Bone marrow (tissue), 2 donors: ENCODE measurements at regions not wholly inside any gene's neighbourhood (a gene's known extent, or its start where the extent isn't known, plus 50 kb on each side); places are given as distances from the start of the nearest gene placed in this dataset.

ENCODE experiments used
- DNase-seq, 2 donors: peaks; one replicate each; lab custom pipeline; 2025; lab: John Stamatoyannopoulos, UW

DNA sequence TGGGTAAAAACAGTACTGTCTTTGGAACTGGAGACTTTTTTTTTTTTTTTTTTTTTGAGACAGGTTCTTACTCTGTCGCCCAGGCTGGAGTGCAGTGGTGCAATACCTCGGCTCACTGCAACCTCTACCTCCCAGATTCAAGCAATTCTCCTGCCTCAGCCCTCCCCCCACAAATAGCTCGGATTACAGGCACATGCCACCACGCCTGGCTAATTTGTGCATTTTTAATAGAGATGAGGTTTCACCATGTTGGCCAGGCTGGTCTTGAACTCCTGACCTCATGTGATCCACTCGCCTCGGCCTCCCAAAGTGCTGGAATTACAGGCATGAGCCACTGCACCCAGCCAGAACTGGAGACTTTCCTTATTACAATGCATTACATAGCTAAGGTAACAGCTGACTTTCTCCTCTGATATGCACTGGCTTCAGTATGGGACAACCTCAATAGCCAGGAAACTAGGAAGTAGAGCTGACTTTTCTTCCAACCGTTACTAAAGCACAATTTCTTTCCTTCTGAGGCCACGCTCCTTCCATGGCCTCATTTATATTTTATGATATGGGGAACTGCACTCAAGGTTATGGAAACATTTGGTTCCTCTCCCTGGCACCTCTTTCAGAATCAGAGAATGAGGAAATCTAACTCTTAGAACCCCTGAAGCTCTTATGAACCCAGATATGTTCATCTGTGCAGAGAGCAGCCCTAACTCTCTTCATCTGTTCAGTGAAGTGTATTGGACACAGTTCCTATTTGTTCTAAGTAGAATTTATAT, 53.5 kb upstream of the FAM9B start:
- no peak for DNase-seq

DNA sequence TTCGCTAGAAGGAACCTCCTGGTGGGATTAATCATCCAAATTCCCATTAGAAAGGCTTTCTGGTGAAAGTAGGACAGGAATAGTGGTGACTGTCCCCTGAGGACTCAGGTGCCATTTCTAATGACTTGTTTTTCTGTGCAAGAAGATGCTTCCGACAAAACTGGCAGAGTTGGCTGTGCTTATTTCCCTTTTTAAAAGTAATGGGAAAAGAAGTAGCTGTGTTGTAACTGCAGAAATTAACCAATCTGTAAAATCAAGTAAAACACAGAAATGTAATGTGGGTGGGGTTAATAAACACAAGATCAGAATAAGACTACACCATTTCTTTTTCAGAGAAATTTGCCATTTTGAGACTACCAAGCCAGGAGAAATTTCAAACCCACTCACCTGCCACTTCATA, 55.0 kb upstream of the FAM9B start:
- no peak for DNase-seq

DNA sequence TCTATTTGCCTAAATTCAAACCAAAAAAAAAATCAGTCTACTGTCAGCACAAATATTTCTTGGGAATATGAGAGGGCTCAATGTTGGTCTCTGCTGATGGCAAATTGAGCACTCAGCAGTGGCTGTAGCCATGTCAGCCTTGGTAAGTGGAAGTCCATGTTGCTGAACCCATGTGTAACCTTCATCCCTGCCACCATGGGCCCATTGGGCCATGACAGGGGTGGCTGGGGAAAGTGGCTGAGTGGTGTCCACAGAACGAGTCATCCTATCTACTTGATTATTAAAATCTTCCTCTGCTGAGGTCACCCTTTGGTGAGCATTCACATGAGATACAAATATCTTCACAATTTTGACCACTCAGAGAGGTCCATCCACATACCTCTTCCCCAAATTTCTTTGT, 56.8 kb upstream of the FAM9B start:
- DNase-seq: no peak

DNA sequence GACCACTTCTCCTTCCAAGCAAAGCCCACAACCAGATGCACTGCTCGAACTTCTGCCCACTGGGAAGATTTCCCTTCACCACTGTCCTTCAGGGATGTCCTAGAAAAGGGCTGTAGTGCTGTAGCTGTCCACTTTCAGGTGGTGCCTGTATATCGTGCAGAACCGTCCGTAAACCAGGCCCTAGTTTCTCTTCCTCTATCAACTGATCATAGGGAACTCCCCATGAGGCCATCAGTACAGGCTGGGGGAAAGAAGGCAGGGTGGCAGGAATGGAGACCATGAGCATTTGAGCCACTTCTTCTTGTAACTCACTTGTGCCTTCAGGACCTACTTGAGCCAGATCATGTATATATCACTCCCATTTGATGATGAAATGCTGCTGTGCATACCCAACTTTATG, 57.3 kb upstream of the FAM9B start:
- no peak for DNase-seq

DNA sequence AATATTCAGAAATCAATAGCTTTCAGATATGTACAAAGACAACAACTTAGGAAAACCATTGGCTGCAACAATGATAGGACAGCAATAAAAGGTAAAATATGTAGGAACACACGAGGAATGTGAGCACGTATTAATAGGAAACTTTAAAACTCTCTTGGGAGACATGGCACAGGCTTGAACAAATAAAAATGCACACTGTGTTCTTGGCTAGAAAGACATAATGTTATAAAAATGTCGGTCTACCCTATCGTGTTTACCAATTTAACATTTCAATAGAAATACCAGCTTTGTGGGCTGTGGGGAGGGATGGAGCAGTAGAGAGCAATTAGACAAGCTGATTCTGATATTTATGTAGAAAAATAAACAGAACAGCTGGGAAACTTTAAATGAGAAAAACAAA, 69.0 kb upstream of the FAM9B start:
- no peak for DNase-seq

DNA sequence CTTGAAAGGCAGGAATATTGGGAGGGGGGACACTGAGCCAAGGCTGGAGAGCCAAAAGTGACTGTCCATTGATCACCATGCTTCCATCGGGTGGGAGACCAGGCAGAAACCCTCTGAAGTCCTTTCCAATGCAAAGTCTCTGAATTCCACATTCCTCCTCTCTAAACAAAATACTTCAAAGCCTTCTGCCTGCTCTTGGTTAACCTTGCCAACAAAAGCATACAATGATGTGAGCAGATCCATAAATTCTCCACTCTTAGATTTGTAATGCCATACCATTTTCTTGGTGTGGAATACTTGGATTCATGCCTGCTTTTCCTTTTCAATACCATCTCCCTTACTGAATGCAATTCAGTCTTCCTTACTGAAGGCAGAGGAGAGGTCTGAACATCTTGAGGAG, 74.1 kb upstream of the FAM9B start:
- no peak for DNase-seq

DNA sequence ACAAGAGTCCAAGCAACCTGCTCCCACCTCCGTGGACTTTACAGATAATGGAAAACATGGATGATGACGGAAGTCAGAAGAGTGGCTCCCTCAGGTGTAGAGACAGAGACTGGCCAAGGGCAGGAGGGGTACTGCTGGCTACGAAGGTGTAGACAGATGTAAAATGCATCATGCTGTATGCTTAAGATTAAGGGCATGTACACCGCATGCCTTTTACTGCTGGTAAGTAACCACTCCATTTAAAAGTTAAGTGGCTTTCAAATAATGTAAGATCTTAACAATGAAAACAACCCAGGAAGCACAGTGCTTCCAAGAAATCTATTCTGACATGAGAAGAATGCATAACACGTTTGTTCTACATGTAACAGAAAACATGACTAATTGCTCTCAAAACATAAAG, 76.9 kb upstream of the FAM9B start:
- DNase-seq: no peak

DNA sequence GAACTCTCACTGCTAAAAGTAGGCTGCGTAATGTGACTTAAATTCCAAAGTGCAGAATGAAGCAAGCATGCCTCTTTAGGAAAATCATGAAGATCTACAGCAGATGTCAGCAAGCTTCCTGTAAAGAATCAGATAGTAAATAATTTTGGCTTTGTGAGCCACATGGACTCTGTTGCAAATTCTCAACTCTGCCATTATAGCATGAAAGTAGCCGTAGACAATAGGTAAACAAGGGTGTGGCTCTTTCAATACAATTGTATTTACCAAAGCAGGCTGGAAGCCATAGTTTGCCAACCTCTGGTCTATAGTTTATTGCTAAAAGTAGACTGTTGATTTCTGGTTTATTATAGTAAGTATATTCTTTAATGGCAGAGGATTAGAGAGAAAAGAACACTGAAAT, 80.3 kb upstream of the FAM9B start:
- DNase-seq: no peak

DNA sequence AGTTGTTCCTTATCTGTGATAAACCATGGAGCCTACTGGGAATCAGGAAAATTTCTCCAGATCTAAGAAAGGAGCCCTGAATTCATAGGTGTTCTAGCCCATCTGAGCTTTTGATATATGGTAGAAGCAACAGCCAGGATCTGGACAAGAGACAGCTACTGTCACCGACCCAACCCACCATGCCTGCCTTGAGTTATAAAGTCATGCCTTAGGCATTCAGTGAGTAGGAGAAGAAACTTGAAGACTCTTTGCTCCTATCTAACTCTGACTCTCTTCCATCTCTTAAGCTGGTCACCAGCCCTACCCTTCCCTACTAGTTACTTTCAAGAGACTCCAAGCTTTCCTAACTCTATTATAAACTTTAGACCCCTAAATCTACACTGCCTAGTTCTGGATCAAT, 83.9 kb upstream of the FAM9B start:
- DNase-seq: no peak

DNA sequence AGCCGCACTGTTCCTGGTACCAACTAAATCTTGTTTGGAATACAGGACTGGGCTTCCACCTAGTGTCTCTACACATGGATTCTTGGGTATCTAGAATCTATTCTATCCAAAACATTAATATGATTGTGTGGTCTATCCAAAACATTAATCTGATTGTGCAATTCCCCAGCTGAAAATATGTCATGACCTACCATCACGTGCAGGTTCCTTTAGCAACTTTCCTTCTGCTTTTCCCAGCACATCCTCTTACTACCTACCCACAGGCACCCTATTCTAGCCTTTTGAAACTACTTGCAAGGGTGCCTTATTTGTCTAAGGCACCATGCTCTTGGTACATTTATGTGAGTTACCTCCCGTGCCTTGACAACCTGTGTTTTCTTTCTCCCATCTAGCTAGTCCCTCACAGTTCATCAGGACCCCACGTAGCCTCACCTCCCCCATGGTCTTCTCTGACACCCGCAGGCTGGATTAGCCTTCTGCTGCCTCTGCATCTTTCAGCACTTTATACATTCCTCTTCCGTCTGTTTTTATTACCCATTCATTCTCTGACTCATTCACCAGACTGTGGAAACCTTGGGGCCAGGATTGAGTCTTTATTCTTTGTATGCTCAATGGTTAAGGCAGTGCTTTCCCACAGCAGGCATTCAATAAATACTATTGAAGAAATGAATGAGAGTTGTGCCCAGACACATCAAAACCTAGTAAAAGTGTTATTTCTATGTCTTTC, 88.8 kb upstream of the FAM9B start:
- no peak for DNase-seq

DNA sequence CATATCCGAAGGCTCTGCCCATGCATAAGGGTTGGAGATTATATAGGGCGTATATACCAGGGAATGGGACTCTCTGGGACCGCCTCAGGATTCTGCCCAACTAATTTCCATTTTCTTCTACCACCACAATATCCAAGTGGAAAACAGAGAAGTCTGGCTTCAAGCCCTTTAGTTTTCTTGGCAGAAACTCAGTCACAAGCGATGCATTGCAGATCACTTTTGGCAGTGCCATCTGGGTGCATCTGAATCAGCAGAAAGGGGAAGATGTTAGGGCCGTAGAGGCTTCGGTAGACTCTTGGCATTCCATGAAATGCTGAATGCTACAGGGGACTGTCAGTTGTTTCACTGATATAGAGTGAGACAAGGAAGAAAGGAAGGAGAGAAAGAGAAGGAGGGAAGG, 94.1 kb upstream of the FAM9B start:
- DNase-seq: no peak

DNA sequence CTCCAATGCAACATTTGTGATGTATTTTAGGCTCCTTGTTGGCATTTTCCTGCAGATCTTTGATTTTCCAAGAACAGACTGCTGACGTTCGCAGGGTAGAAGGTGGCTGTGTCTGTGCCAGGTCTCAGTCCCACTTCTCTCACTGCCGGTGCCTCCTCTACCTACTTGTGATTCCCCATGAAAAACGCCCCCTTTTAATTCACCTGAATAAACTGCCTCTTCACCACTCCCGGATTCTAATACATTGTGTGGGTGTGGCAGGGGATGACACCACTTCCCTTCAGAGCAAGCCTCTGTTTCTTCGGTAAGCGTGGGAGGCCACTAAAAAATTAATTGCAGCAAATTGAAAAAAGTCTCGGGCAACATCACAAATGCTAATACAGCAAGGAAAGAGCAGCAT, 96.1 kb upstream of the FAM9B start:
- no peak for DNase-seq

DNA sequence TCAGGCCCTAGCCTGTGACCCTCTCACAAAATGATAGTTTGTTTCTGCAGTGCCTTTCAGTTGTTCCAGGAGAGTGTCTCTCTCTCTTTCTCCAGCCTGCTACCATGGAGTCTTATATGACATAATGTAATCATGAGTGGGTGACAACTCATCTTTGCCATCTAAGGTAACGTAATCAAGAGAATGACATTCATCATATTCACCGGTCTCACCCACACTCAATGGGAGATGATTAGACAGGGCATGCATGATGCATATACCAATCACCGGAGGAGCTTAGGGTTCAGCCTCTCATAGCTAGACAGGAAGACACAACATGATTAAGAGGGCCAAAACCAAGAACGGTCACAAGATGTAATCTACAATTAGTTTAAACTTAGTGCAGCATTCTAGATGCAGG, 97.1 kb upstream of the FAM9B start:
- no peak for DNase-seq

DNA sequence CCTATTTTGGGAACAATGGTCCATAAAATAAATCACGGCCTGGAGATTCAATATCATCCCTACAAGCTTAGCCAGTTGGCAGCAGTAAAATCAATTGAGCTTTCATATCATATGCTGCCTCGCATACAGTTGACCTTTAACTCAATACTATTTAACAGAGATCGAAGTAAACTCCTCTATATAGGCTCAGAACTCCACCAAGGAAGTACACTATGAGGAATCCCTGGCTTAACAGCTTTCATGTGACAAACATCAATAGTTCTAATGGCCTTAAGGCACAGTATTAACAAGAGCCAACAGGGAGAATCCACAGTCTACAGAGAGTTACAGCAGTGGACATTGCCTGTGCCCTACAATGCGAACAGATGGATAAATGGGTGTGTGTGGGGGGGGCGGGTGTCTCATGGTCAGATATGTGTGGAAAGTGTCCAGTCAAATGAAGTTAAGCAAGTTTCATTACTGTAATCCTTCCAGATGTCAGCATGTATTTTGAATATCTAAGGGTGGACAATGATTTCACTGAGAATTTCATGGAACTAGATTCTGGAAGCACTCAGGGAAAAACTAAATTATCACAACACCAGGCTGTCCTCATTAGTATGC, 98.2 kb upstream of the FAM9B start:
- DNase-seq: no peak

DNA sequence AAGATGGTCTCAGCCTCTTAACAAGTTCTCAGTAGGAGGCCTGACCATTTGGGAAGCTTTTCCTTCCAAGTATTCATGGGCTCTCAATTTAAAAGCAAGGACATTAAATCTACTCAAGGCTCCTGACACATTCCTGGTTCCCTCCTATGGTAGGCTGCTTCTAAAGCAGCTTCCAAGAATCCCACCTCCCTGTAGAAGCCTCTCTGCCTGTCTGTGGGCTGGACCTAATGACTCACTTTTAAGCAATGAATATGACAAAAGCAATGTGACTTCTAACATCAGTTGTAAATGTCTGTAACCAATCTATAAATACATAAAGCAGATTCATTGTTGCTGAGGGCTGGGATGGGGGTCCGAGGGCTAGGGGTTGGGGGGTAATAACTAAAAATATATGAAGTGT, 99.5 kb upstream of the FAM9B start:
- DNase-seq: no peak

DNA sequence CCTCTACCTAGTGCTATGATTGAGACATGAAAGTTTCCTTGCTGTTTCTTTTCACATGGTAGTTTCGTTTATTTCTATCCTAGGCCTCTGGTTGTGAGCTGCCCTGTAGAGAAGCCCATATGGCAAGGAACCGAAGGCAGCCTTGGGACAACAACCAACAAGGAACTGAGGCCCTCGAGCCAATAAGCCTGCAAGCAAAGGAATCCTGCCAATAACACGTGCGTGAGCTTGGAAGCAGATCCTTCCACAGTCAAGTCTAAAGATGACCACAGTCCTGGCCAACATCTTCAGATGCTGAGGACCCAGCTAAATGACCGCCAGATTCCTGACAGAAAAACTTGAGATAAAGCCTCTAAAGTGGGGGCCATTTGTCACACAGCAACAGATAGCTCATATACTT, 100.4 kb upstream of the FAM9B start:
- no peak for DNase-seq

DNA sequence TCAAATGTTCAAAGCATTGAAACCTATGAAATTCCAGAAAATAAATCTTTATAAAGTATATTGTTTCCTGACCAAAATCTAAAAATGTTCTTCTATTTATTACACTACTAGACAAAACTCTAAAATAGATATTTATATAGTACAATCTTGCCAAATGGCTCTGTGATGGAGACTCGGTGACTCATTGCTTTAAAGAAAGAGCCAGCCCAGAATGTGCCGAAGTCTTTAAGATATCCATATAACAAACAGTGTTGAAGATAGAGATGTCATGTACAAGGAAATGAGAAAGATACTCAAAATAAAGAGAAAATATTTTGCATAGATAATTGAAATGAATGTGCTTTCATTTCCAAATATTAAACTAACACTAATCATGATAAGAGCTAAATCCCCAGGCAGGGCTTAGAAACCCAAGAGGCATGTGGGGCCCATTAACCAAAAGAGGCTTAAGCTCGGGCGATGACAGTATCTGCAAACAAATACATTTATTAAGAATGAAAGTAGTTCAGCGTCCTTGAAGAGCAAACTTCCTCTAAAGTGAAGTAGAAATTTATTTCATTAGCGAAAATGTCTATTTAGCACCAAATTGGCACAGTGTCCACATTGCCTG, 102.1 kb upstream of the FAM9B start:
- no peak for DNase-seq

DNA sequence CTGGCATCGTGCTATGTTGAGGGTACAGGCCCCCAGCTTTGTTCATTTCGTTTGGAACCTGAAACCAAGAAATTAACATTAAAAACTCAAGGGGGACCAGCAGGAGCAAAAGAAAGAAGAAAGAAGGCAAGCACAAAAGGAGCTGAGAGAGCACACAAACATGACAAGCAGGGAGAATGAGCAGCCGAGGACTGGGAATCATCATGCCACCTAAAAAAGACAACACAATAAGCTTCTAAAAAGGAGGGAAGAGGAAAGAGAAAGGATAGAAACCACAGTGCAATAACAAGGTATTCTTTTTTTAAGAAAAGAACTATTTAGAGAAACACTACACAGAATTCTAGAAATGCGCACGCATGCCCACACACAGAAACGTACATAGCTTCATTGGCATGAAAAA, 103.2 kb upstream of the FAM9B start:
- DNase-seq: no peak

DNA sequence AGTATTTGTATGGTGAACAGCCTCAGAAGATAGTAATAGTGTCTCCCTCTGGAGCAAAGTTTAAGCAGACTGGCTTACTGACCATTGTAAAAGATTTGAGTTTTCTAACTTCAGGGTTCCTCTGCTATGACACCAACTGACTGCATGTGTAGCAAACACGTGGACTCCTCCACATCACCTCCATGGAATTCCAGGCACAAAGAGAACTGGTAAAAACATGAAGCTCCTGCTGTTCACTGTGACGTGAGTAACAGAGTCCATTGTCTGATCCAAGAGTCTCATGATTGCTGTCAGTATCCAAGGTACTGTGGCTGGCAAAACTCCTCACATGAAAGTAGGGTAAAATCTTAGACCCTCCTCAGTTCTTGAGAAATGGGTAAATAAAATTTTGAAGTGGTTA, 107.6 kb upstream of the FAM9B start:
- no peak for DNase-seq

DNA sequence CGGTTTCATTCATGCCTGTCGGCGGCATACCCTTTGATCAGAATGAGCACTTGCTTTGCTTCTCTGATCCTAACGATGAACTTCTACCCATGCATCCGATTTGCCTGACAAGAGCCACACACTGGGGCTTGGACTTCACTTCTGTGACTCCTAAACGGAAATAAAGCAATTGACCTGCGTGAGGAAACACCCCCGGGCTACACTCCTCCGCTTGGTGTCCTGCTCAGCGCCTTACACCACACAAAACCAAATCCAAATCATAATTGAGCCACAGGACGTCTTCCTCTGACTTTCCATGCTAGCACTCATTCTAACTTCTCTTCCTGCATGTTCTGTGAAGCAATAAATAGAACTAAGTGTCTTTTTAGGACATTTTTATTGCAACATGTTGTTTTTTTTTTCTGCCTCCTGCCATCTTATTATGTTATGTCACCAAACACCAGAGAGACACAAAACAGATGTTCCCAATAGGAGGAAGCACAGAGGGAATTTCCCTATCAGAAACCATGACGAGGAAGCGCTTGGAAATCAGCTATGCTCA, 110.8 kb upstream of the FAM9B start:
- DNase-seq: no peak

DNA sequence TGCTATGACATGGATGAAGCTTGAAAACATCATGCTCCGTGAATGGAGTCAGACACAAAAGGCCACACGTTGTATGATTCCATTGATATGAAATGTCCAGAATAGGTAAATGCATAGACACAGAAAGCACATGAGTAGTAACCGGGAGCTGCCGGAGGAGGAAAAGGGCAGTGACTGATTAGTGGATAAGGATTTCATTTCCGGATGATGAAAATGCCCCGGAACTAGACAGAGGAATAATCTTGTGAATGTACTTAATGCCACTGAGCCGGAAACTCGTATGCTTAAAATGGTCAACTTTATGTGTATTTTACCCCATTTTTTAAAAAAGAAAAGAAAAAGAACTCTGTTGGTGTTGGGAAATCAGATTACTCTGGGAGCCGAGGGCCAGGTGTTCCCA, 112.7 kb upstream of the FAM9B start:
- DNase-seq: no peak

DNA sequence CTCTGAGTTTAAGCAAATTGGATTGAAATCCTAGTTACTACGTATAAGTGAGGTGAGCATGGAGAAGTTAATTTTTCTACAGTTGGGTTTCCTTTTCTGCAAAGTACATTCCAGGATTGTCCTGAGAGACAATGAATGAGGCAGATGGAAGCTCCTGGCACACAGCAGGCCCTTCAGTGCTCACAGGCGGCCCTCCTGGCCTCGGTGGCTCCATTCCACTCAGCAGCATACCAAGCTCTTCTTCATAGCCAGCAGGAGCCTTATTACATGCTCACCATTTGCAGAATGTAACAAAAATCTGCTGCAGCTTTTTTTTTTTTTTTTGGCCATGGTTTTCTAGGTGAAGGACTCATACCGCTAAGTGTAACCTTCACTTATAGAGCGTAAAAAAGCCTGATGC, 113.2 kb upstream of the FAM9B start:
- no peak for DNase-seq

DNA sequence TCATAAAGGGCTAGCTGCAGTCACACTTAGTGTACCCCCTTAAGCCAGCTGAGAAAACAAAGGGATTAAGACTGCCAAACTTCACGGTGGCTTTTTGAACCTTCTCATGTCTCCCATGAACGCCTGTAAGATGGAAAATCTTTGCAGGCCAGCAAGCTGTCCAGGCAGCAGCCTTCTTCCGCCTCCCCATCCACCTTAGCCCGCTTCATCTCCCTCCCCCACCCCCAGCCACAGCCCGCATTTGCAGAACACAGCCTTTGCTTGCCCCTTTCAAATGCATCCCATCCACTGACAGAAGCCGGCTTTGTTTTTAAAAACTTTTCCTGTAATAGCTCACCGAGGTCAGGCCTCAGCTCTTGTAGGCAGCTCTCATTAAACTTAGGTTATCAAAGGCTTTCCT, 113.8 kb upstream of the FAM9B start:
- no peak for DNase-seq
